ENCODE measurements at regions not wholly inside any gene's neighbourhood (a gene's known extent, or its start where the extent isn't known, plus 50 kb on each side); places are given as distances from the start of the nearest gene placed in this dataset.

GRCh38 chr10:84087202-84087601, 52.1 kb upstream of the GHITM start:
- Histone ChIP-seq H3K4me1 (ENCODE audit: insufficient read depth, low read length) (no peaks in the 10 kb centered on the region), H3K9me2 (replicated peaks; ENCODE audit: low read length) (no peaks in the 10 kb centered on the region), H2AFZ (ENCODE audit: low read length) (no peak overlapping the region), H3K79me2 (ENCODE audit: low read length) (no peaks in the 10 kb centered on the region), H3F3A (ENCODE audit: low read length, unreplicated experiment) (no peaks in the 10 kb centered on the region), H3K4me2 (ENCODE audit: low read length) (no peak overlapping the region), H3K36me3 (ENCODE audit: low read depth, low read length) (no peaks in the 10 kb centered on the region), H3K9me3 (ENCODE audit: low read length) (no peaks in the 10 kb centered on the region), H3K4me3 (ENCODE audit: low read length) (no peak overlapping the region), H3K9ac (ENCODE audit: low read length) (no peak overlapping the region), H4K20me1 (ENCODE audit: low read length) (no peaks in the 10 kb centered on the region), H3K27me3 (ENCODE audit: low read length) (0 out of 2 replicates have a peak, but pooled peaks cover 3% of the 10 kb centered on the region), H3K27ac (ENCODE audit: low read length) (no peak overlapping the region)
- ChIA-PET POLR2A (ENCODE audit: unreplicated experiment) (no interaction called here), CTCF (no interaction called here)
- intact Hi-C loops (cut with micrococcal nuclease) = no loop called here
- no peak for TF ChIP-seq EZH2 (IDR thresholded peaks at IDR 0.05; ENCODE audit: low read length, unreplicated experiment)
- no peak for TF ChIP-seq CTCF (conservative IDR thresholded peaks at IDR 0.05; ENCODE audit: low read depth, low read length)
- TF ChIP-seq EZH2phosphoT487 (IDR thresholded peaks at IDR 0.05; ENCODE audit: borderline replicate concordance, low read length) = no peak
- BruUV-seq (replicated peaks) = no TSS peak
- ATAC-seq (no peak), DNase-seq (no peak)

GRCh38 chr10:84088626-84089025, 50.7 kb upstream of the GHITM start:
- Histone ChIP-seq H3K4me3 (ENCODE audit: low read length) (no peak overlapping the region), H3K27ac (ENCODE audit: low read length) (no peak overlapping the region), H4K20me1 (ENCODE audit: low read length) (no peaks in the 10 kb centered on the region), H2AFZ (ENCODE audit: low read length) (no peak overlapping the region), H3K9me3 (ENCODE audit: low read length) (no peaks in the 10 kb centered on the region), H3K9me2 (replicated peaks; ENCODE audit: low read length) (no peaks in the 10 kb centered on the region), H3F3A (ENCODE audit: low read length, unreplicated experiment) (no peaks in the 10 kb centered on the region), H3K36me3 (ENCODE audit: low read depth, low read length) (no peaks in the 10 kb centered on the region), H3K79me2 (ENCODE audit: low read length) (no peaks in the 10 kb centered on the region), H3K9ac (ENCODE audit: low read length) (no peak overlapping the region), H3K4me2 (ENCODE audit: low read length) (no peak overlapping the region), H3K4me1 (ENCODE audit: insufficient read depth, low read length) (no peaks in the 10 kb centered on the region), H3K27me3 (ENCODE audit: low read length) (no peaks in the 10 kb centered on the region)
- ChIA-PET POLR2A (ENCODE audit: unreplicated experiment) (no interaction called here), CTCF (no interaction called here)
- DNase-seq = no peak
- ATAC-seq = no peak
- intact Hi-C loops (cut with micrococcal nuclease) = no loop called here
- no TSS peak for BruUV-seq (replicated peaks)
- TF ChIP-seq CTCF (conservative IDR thresholded peaks at IDR 0.05; ENCODE audit: low read depth, low read length) = no peak
- no peak for TF ChIP-seq EZH2 (IDR thresholded peaks at IDR 0.05; ENCODE audit: low read length, unreplicated experiment)
- no peak for TF ChIP-seq EZH2phosphoT487 (IDR thresholded peaks at IDR 0.05; ENCODE audit: borderline replicate concordance, low read length)

- Histone ChIP-seq H3K9me2 (replicated peaks; ENCODE audit: low read length) (no peaks in the 10 kb centered on the region), H2AFZ (ENCODE audit: low read length) (no peak overlapping the region), H3K4me1 (ENCODE audit: insufficient read depth, low read length) (no peaks in the 10 kb centered on the region), H3F3A (ENCODE audit: low read length, unreplicated experiment) (no peaks in the 10 kb centered on the region), H3K9me3 (ENCODE audit: low read length) (no peaks in the 10 kb centered on the region), H3K27me3 (ENCODE audit: low read length) (no peaks in the 10 kb centered on the region), H3K4me2 (ENCODE audit: low read length) (no peak overlapping the region), H4K20me1 (ENCODE audit: low read length) (no peaks in the 10 kb centered on the region), H3K9ac (ENCODE audit: low read length) (no peak overlapping the region), H3K79me2 (ENCODE audit: low read length) (no peaks in the 10 kb centered on the region), H3K36me3 (ENCODE audit: low read depth, low read length) (no peaks in the 10 kb centered on the region), H3K27ac (ENCODE audit: low read length) (no peak overlapping the region), H3K4me3 (ENCODE audit: low read length) (no peak overlapping the region)
- no peak for DNase-seq
- POLR2A ChIA-PET (ENCODE audit: unreplicated experiment) = no interaction called here
- ATAC-seq = no peak
- intact Hi-C loops (cut with micrococcal nuclease) = no loop called here
- CTCF ChIA-PET = no interaction called here
- BruUV-seq (replicated peaks) = no TSS peak
- TF ChIP-seq CTCF (conservative IDR thresholded peaks at IDR 0.05; ENCODE audit: low read depth, low read length) = no peak
Observed at GRCh38 chr10:84089162-84089561, 50.1 kb upstream of the GHITM start.

Data from PC-3 (cell line).